Small intestine (tissue), 7 donors: ENCODE measurements at regions not wholly inside any gene's neighbourhood (a gene's known extent, or its start where the extent isn't known, plus 50 kb on each side); places are given as distances from the start of the nearest gene placed in this dataset.
"Not testable (repeated sequence)": the region's sequence is repeated elsewhere in the genome, so short reads cannot be mapped to it uniquely, and the experiment has no call there.

Experiments
- DNase-seq, 2 donors: peaks; one replicate each; pipeline versions ENCODE4 v3.0.0 to v3.0.0-alpha.2; 2013
- FAIRE-seq: peaks from 2 replicates; lab custom pipeline; 2012; peaks lifted over from hg19 to GRCh38; lab: Jason Lieb, UNC
- H3K27ac ChIP-seq, 3 donors: one replicate each; pipeline ENCODE4 v1.5.1; 2013; ENCODE audit warnings: low read length in 2 of 3, mild to moderate bottlenecking in 2 of 3, control low read depth in 1 of 3, inconsistent platforms in 1 of 3, low read depth in 1 of 3, moderate library complexity in 1 of 3
- H3K27me3 ChIP-seq, 3 donors: one replicate each; pipeline ENCODE4 v1.6.1; 2013; ENCODE audit warnings: low read length in 3 of 3, inconsistent platforms in 1 of 3; ENCODE audit not compliant: control insufficient read depth in 3 of 3, insufficient read depth in 3 of 3
- H3K36me3 ChIP-seq, 3 donors: one replicate each; pipeline ENCODE4 v1.6.1; 2013; ENCODE audit warnings: low read length in 3 of 3, inconsistent platforms in 1 of 3, low read depth in 1 of 3, mild to moderate bottlenecking in 1 of 3, moderate library complexity in 1 of 3; ENCODE audit not compliant: control insufficient read depth in 3 of 3, insufficient read depth in 2 of 3
- H3K4me1 ChIP-seq, 3 donors: one replicate each; pipeline ENCODE4 v1.6.1; 2013; ENCODE audit warnings: low read length in 2 of 3, inconsistent platforms in 1 of 3, low read depth in 1 of 3, mild to moderate bottlenecking in 1 of 3, moderate library complexity in 1 of 3; ENCODE audit not compliant: control insufficient read depth in 3 of 3, insufficient read depth in 2 of 3
- H3K4me3 ChIP-seq, 3 donors: one replicate each; pipeline ENCODE4 v1.5.1; 2013; ENCODE audit warnings: low read length in 3 of 3, control low read depth in 1 of 3, inconsistent platforms in 1 of 3, low read depth in 1 of 3, mild to moderate bottlenecking in 1 of 3, moderate library complexity in 1 of 3
- H3K9me3 ChIP-seq, 2 donors: one replicate each; pipeline ENCODE4 v1.6.1; 2013; ENCODE audit warnings: low read depth in 1 of 2, low read length in 1 of 2; ENCODE audit not compliant: control insufficient read depth in 2 of 2, insufficient read depth in 1 of 2
- WGBS, 3 donors: extraction: QIAGEN DNeasy Blood & Tissue Kit; methylation state at CpG; one replicate each; pipeline ENCODE4 v1.1.7; 2013; 5-methylcytosine and 5-hydroxymethylcytosine counted together
- donor health status: healthy with polysubstance abuse.
- donor health status: control.
- donor health status: control.
- donor health status: Bipolar disorder and iron deficiency.
- donor health status: healthy.

GRCh38 chr3:151544164-151544548, 83.3 kb upstream of the IGSF10 start:
- Histone ChIP-seq H3K9me3 (no peaks in the 10 kb centered on the region), H3K4me3 (no peak overlapping the region), H3K27me3 (no peaks in the 10 kb centered on the region), H3K36me3 (no peaks in the 10 kb centered on the region), H3K4me1 (no peaks in the 10 kb centered on the region), H3K27ac (no peak overlapping the region)
- FAIRE-seq (no peak), DNase-seq (no peak)

GRCh38 chr3:151541178-151541577, 80.3 kb upstream of the IGSF10 start:
- Histone ChIP-seq H3K4me1 (no peaks in the 10 kb centered on the region), H3K27ac (no peak overlapping the region), H3K4me3 (no peak overlapping the region), H3K36me3 (no peaks in the 10 kb centered on the region), H3K27me3 (no peaks in the 10 kb centered on the region), H3K9me3 (no peaks in the 10 kb centered on the region)
- FAIRE-seq (no peak), DNase-seq (no peak)

DNA sequence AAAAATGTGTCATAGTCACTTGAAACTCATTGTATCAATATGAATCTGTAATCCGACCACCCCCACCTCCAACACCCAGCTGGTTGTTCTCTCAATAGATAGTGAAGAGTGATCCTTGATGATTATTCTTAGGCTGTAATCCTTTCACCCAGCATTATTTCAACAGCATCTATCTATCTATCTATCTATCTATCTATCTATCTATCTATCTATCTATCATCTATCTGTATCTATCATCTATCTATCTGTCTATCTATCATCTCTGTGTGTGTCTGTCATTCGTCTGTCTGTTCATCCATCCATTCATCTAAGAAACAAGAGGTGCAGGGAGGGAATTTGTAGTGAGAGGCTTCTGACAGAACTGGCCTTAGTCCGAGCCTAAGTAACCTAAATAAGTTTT, 78.7 kb upstream of the IGSF10 start:
- no peak overlapping the region for H3K4me3 ChIP-seq

DNA sequence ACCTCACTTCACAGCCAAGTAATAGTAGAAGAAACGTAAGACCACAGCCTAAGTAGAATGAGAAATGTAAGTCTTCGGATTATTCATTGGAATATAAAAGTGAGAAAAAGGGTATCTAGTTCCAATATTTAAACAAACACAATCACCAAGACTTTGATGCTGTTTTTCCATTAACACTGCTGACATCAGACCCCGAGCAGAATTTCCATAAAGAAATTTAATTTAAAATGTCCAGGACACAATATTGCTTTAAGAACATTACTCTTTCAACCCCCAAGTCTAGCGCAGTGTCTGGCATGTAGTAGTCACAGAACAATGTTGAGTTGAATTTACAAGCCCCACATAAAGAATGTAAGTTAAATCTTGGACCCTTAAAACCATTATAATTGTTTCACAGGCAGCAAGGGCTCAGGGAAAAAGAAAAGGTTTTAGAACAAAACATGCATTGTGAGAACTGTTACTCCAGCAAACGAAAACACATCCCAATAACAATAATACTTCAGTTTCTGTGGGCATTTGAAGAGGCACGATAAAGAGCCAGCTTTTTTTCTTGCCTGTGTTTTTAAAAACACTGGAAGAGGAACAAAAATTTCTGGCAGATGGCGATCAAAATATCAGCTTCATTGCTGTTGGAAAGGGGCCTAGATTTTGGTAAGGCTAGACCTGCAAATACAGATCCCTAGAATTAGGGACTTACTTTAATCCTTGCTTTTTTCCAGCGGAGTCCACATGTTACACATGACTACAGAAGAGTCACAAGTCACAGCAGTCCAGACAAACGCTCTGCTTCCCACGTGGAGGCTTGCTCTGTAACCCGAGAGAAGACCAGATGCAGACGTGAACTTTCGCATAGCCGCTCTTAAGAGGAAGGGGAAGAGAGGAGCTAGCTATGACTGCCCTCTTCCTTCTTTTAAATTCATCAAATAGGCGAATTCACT, 77.9 kb upstream of the IGSF10 start:
- DNase-seq (no peak), FAIRE-seq (no peak)
- 57 to 79% (median 73%) methylated on average over 15 of the region's 15 CpGs for WGBS, 3 donors
- Histone ChIP-seq H3K27ac (no peak overlapping the region), H3K27me3 (no peaks in the 10 kb centered on the region), H3K36me3 (no peaks in the 10 kb centered on the region), H3K4me1 (no peaks in the 10 kb centered on the region), H3K9me3 (no peaks in the 10 kb centered on the region), H3K4me3 (no peak overlapping the region)

More for the DNA sequence above, 78.7 kb upstream of the IGSF10 start:
- WGBS, 3 donors, result 77 to 87% (median 80%) methylated on average over 3 of the region's 3 CpGs
- Histone ChIP-seq H3K36me3 (no peaks in the 10 kb centered on the region), H3K4me1 (no peaks in the 10 kb centered on the region), H3K9me3 (no peaks in the 10 kb centered on the region), H3K27ac (no peak overlapping the region), H3K27me3 (no peaks in the 10 kb centered on the region)
- no peak for FAIRE-seq
- DNase-seq, result no peak

- 59 to 63% (median 60%) methylated on average over 3 of the region's 3 CpGs for WGBS, 3 donors
- DNase-seq, result no peak
Measured at GRCh38 chr3:151537726-151538125, 76.9 kb upstream of the IGSF10 start.

DNA sequence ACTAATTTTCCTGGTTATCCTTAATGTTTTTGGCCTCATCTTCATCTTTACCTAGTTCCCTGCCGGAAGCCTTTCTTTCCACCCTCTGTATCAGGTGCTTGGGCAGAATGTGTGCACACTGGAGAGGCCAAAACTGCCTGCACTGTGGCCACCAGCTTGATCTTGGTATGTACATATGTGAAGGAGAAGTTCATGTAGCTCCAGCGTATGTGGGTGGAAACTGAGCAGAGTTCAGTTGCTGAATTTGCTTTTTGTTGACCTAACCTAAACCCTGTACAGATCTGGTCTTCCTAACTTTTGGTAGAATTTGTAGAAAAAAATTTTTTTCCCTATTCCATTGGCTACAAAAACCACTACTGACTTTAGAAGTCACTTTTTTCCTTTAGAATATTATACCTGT, 65.9 kb upstream of the IGSF10 start:
- 86 to 89% (median 87%) methylated on average over 2 of the region's 2 CpGs for WGBS, 3 donors
- no peaks in the 10 kb centered on the region for H3K36me3 ChIP-seq
- no peak overlapping the region for H3K27ac ChIP-seq
- no peak for DNase-seq
- no peak for FAIRE-seq
- no peaks in the 10 kb centered on the region for H3K4me1 ChIP-seq
- H3K9me3 ChIP-seq, result no peaks in the 10 kb centered on the region
- H3K27me3 ChIP-seq, result no peaks in the 10 kb centered on the region
- no peak overlapping the region for H3K4me3 ChIP-seq

More at GRCh38 chr3:151537726-151538125, 76.9 kb upstream of the IGSF10 start:
- Histone ChIP-seq H3K4me1 (no peaks in the 10 kb centered on the region), H3K4me3 (no peak overlapping the region), H3K27me3 (no peaks in the 10 kb centered on the region), H3K9me3 (no peaks in the 10 kb centered on the region), H3K27ac (no peak overlapping the region), H3K36me3 (no peaks in the 10 kb centered on the region)
- FAIRE-seq, result no peak

GRCh38 chr3:151520105-151520504, 59.2 kb upstream of the IGSF10 start:
- no peak for FAIRE-seq

DNA sequence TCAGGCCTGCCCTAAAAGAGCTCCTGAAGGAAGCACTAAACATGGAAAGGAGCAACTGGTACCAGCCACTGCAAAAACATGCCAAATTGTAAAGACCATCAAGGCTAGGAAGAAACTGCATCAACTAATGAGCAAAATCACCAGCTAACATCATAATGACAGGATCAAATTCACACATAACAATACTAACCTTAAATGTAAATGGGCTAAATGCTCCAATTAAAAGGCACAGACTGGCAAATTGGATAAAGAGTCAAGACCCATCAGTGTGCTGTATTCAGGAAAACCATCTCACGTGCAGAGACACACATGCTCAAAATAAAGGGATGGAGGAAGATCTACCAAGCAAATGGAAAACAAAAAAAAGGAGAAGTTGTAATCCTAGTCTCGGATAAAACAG, 50.6 kb upstream of the IGSF10 start:
- not testable (repeated sequence) for H3K4me3 ChIP-seq, FAIRE-seq, H3K4me1 ChIP-seq, H3K27ac ChIP-seq, H3K27me3 ChIP-seq, H3K9me3 ChIP-seq, DNase-seq, H3K36me3 ChIP-seq
- WGBS, 3 donors, result 94 to 95% (median 94%) methylated on average over 2 of the region's 2 CpGs

More at GRCh38 chr3:151520105-151520504, 59.2 kb upstream of the IGSF10 start:
- H3K27ac ChIP-seq, result no peak overlapping the region
- H3K9me3 ChIP-seq, result no peaks in the 10 kb centered on the region
- H3K4me1 ChIP-seq, result no peaks in the 10 kb centered on the region
- H3K27me3 ChIP-seq, result no peaks in the 10 kb centered on the region
- 75 to 81% (median 79%) methylated on average over 1 of the region's 1 CpG for WGBS, 3 donors
- H3K36me3 ChIP-seq, result no peaks in the 10 kb centered on the region
- DNase-seq, result no peak
- H3K4me3 ChIP-seq, result no peak overlapping the region
